Liver (tissue), 7 donors: ENCODE measurements at regions not wholly inside any gene's neighbourhood (a gene's known extent, or its start where the extent isn't known, plus 50 kb on each side); places are given as distances from the start of the nearest gene placed in this dataset.

Experiments
- DNase-seq: peaks from one replicate; pipeline ENCODE4 v3.0.0-alpha.2; 2017; ENCODE audit warnings: low spot score
- H3K27ac ChIP-seq, 2 donors: one replicate each; pipeline ENCODE4 v1.7.0; 2013; ENCODE audit warnings: inconsistent platforms in 2 of 2, low read length in 2 of 2, control low read depth in 1 of 2, low read depth in 1 of 2, mild to moderate bottlenecking in 1 of 2
- H3K27me3 ChIP-seq, 4 donors: one replicate each; pipeline versions ENCODE4 v1.6.1 to v1.7.0; 2013; ENCODE audit warnings: low read length in 3 of 4, inconsistent platforms in 1 of 4, mild to moderate bottlenecking in 1 of 4, moderate library complexity in 1 of 4; ENCODE audit not compliant: control insufficient read depth in 4 of 4, insufficient read depth in 4 of 4
- H3K36me3 ChIP-seq, 4 donors: one replicate each; pipeline versions ENCODE4 v1.6.1 to v1.7.0; 2013; ENCODE audit warnings: low read length in 3 of 4, mild to moderate bottlenecking in 3 of 4, low read depth in 1 of 4, moderate library complexity in 1 of 4; ENCODE audit not compliant: control insufficient read depth in 4 of 4, insufficient read depth in 3 of 4
- H3K4me1 ChIP-seq, 4 donors: one replicate each; pipeline versions ENCODE4 v1.6.1 to v1.7.0; 2013; ENCODE audit warnings: low read length in 3 of 4, mild to moderate bottlenecking in 3 of 4, moderate library complexity in 1 of 4; ENCODE audit not compliant: control insufficient read depth in 4 of 4, insufficient read depth in 4 of 4
- H3K4me3 ChIP-seq, 3 donors: one replicate each; pipeline versions ENCODE4 v1.6.1 to v1.7.0; 2013; ENCODE audit warnings: low read length in 3 of 3, control low read depth in 1 of 3, low read depth in 1 of 3, mild to moderate bottlenecking in 1 of 3
- H3K9ac ChIP-seq, 2 donors: one replicate each; pipeline ENCODE4 v1.7.0; 2013; ENCODE audit warnings: low read length in 2 of 2, mild to moderate bottlenecking in 2 of 2, moderate library complexity in 2 of 2, control low read depth in 1 of 2, low read depth in 1 of 2
- H3K9me3 ChIP-seq, 4 donors: one replicate each; pipeline versions ENCODE4 v1.6.1 to v1.7.0; 2013; ENCODE audit warnings: low read length in 3 of 4; ENCODE audit not compliant: control insufficient read depth in 4 of 4
- EGR1 ChIP-seq, 2 donors: IDR thresholded peaks; 2 replicates each; pipeline ENCODE4 v1.6.1; 2016 to 2018; ENCODE audit warnings: antibody characterized with exemption in 2 of 2, low read depth in 2 of 2
- FOXA1 ChIP-seq: IDR thresholded peaks from 2 replicates; pipeline ENCODE4 v1.6.1; 2016; ENCODE audit warnings: antibody characterized with exemption
- FOXA2 ChIP-seq: IDR thresholded peaks from 2 replicates; pipeline ENCODE4 v1.6.1; 2016; ENCODE audit warnings: antibody characterized with exemption
- GABPA ChIP-seq, 2 donors: IDR thresholded peaks in 1 of 2; conservative IDR thresholded peaks in 1 of 2; 2 replicates each; pipeline ENCODE4 v1.6.1; 2016; ENCODE audit warnings: antibody characterized with exemption in 2 of 2, mild to moderate bottlenecking in 1 of 2, moderate library complexity in 1 of 2
- HNF4A ChIP-seq, 2 donors: conservative IDR thresholded peaks; 2 replicates each; pipeline ENCODE4 v1.6.1; 2016; ENCODE audit warnings: antibody characterized with exemption in 2 of 2, mild to moderate bottlenecking in 2 of 2
- HNF4G ChIP-seq: IDR thresholded peaks from 2 replicates; pipeline ENCODE4 v1.6.1; 2016; ENCODE audit warnings: antibody characterized with exemption
- JUND ChIP-seq, 2 donors: IDR thresholded peaks; 2 replicates each; pipeline ENCODE4 v1.6.1; 2016; ENCODE audit warnings: antibody characterized with exemption in 2 of 2
- NR2F2 ChIP-seq: IDR thresholded peaks from 2 replicates; pipeline ENCODE4 v1.6.1; 2016; ENCODE audit warnings: antibody characterized with exemption
- RXRA ChIP-seq, 2 donors: IDR thresholded peaks; 2 replicates each; pipeline ENCODE4 v1.6.1; 2017 to 2018; ENCODE audit warnings: antibody characterized with exemption in 2 of 2, mild to moderate bottlenecking in 1 of 2
- SP1 ChIP-seq: IDR thresholded peaks from 2 replicates; pipeline ENCODE4 v1.6.1; 2018; ENCODE audit warnings: antibody characterized with exemption, mild to moderate bottlenecking
- TAF1 ChIP-seq: conservative IDR thresholded peaks from 2 replicates; pipeline ENCODE4 v1.6.1; 2016; ENCODE audit warnings: antibody characterized with exemption, mild to moderate bottlenecking
- YY1 ChIP-seq: IDR thresholded peaks from 2 replicates; pipeline ENCODE4 v1.6.1; 2016; ENCODE audit warnings: antibody characterized with exemption, mild to moderate bottlenecking
- WGBS: extraction: QIAGEN DNeasy Blood & Tissue Kit; methylation state at CpG from one replicate; pipeline ENCODE4 v1.1.7; 2013; 5-methylcytosine and 5-hydroxymethylcytosine counted together
- TF ChIP-seq, protein P1 (sequence below): IDR thresholded peaks from 2 replicates; pipeline ENCODE4 v1.6.1; 2016; ENCODE audit warnings: antibody characterized with exemption
- TF ChIP-seq, protein P2 (sequence below): IDR thresholded peaks from 2 replicates; pipeline ENCODE4 v1.6.1; 2016; ENCODE audit warnings: antibody characterized with exemption
- TF ChIP-seq, protein P3 (sequence below): IDR thresholded peaks from 2 replicates; pipeline ENCODE4 v1.6.1; 2016; ENCODE audit warnings: antibody characterized with exemption
- donor health status: healthy.
- donor health status: healthy.
- donor health status: healthy.
- donor health status: healthy.

DNA sequence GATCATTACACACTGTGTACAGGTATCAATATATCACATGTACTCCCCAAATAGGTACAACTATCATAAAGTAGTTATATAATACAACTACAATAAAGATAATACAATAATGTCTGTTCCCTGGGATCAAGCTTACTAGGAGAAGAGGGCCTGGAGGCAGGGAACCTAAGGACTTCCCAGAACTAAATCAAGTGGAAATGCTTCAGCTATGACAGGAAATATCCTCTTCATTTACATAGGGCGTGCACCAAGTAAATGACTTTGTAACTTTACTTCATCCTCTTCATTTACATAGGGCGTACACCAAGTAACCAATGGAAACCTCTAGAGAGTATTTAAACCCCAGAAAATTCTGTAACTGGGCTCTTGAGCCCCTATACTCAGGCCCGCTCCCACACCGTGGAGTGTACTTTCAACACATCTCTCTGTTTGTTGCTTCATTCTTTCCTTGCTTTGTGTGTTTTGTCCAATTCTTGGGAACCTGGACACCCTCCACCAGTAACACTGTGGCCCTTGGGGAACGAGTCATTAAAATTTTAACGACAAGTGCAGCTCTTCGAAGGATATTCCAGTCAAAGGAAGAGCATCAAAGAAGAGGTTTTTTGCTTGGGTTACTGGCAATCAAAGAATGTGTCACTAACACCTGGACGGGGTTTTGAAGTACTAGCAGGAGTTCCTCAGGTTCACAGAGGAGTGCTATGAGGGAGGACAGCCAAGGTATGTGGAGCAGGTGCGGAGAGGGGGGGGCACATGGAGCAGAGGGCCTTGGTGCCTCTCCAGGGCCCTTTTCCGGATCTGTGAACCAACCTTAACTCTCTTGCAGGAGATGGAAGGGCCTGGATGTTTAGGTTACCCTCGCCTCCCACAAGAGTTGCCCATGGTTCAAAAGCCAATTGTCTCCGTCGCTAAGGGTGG lies 106.6 kb upstream of the DAP start:
- no peak for DNase-seq
- Histone ChIP-seq H3K4me3 (no peak overlapping the region), H3K9me3 (no peaks in the 10 kb centered on the region), H3K4me1 (no peaks in the 10 kb centered on the region), H3K36me3 (no peaks in the 10 kb centered on the region), H3K9ac (no peak overlapping the region), H3K27ac (no peak overlapping the region), H3K27me3 (no peaks in the 10 kb centered on the region)
- whole genome bisulfite sequencing: 87% methylated on average over 13 of the region's 13 CpGs
- TF ChIP-seq JUND (IDR thresholded peaks at IDR 0.05): no peak
- no peak for TF ChIP-seq RXRA (IDR thresholded peaks at IDR 0.05)
- TF ChIP-seq FOXA2: no peak
- TF ChIP-seq YY1: no peak
- no peak for TF ChIP-seq GABPA (IDR thresholded peaks at IDR 0.05 in 1 of 2, conservative IDR thresholded peaks at IDR 0.05 in 1 of 2)
- TF ChIP-seq NR2F2: no peak
- TF ChIP-seq, protein P1, sequence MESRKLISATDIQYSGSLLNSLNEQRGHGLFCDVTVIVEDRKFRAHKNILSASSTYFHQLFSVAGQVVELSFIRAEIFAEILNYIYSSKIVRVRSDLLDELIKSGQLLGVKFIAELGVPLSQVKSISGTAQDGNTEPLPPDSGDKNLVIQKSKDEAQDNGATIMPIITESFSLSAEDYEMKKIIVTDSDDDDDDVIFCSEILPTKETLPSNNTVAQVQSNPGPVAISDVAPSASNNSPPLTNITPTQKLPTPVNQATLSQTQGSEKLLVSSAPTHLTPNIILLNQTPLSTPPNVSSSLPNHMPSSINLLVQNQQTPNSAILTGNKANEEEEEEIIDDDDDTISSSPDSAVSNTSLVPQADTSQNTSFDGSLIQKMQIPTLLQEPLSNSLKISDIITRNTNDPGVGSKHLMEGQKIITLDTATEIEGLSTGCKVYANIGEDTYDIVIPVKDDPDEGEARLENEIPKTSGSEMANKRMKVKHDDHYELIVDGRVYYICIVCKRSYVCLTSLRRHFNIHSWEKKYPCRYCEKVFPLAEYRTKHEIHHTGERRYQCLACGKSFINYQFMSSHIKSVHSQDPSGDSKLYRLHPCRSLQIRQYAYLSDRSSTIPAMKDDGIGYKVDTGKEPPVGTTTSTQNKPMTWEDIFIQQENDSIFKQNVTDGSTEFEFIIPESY: no peak
- no peak for TF ChIP-seq HNF4A (conservative IDR thresholded peaks at IDR 0.05)
- no peak for TF ChIP-seq TAF1
- TF ChIP-seq, protein P2, sequence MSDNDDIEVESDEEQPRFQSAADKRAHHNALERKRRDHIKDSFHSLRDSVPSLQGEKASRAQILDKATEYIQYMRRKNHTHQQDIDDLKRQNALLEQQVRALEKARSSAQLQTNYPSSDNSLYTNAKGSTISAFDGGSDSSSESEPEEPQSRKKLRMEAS: no peak

DNA sequence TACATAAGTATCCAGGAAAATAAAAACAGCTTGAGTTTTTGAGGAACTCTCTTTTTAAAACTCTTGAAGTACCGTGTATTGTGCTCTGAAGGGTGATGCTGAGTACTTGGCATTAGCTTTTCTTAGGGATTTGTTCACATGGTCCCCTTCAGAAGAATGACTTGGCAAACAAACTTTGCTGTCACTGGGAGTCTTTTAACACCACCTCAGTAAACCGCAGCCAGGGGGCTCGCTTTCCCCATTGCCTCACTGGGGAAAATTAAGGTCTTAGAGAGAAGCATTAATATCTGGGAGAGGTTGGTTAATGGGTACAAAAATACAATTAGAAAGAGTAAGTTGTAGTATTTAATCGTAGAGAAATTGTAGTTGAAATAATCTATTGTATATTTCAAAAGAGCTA lies 105.9 kb upstream of the DAP start:
- Histone ChIP-seq H3K36me3 (no peaks in the 10 kb centered on the region), H3K4me3 (no peak overlapping the region), H3K27me3 (no peaks in the 10 kb centered on the region), H3K27ac (no peak overlapping the region), H3K9me3 (no peaks in the 10 kb centered on the region), H3K9ac (no peak overlapping the region), H3K4me1 (no peaks in the 10 kb centered on the region)
- 70% methylated on average over 4 of the region's 4 CpGs for WGBS
- no peak for DNase-seq
- TF ChIP-seq TAF1 (no peak), HNF4A (conservative IDR thresholded peaks at IDR 0.05) (no peak), HNF4G (no peak), RXRA (IDR thresholded peaks at IDR 0.05) (no peak), SP1 (no peak), YY1 (no peak), NR2F2 (no peak), EGR1 (IDR thresholded peaks at IDR 0.05; ENCODE audit: low read depth in 2 of 2) (no peak), FOXA1 (no peak), FOXA2 (no peak)
- TF ChIP-seq, protein P2: no peak
- TF ChIP-seq, protein P1: no peak
- TF ChIP-seq, protein P3, sequence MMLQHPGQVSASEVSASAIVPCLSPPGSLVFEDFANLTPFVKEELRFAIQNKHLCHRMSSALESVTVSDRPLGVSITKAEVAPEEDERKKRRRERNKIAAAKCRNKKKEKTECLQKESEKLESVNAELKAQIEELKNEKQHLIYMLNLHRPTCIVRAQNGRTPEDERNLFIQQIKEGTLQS: no peak
